IMR-90 (cell line): ENCODE measurements at regions not wholly inside any gene's neighbourhood (a gene's known extent, or its start where the extent isn't known, plus 50 kb on each side); places are given as distances from the start of the nearest gene placed in this dataset.

ENCODE experiments used
- ATAC-seq: fragments of 200-7000 bp; cut with Tn5 transposase; 2 replicates; pipeline ENCODE4 v1.9.1; 2020; ENCODE audit warnings: low read depth, mild to moderate bottlenecking, moderate library complexity
- BruUV-seq: library from RNA; stranded (reverse); fragments of 400-500 nt; replicated peaks from 2 replicates; lab custom pipeline; 2021; lab: Mats Ljungman, UMichigan
- CTCF ChIA-PET: fragments of 300-600 bp; formaldehyde crosslinking; extraction: SDS; loops from one replicate; lab custom pipeline; 2021; ENCODE audit warnings: antibody characterized with exemption; lab: Yijun Ruan, JAX
- POLR2A ChIA-PET: fragments of 300-600 bp; sonication (Branson Sonifier 250); formaldehyde crosslinking; loops from one replicate; lab custom pipeline; 2022; ENCODE audit warnings: antibody characterized with exemption; ENCODE audit not compliant: unreplicated experiment; lab: Charles Lee
- DNase-seq: peaks from one replicate; pipeline ENCODE4 v3.0.0; 2013
- H2AFZ ChIP-seq: replicated peaks from 2 replicates; pipeline ENCODE3; 2013; ENCODE audit warnings: low read length, mild to moderate bottlenecking; ENCODE audit not compliant: poor library complexity
- H2AK5ac ChIP-seq: 2 replicates; pipeline ENCODE4 v1.6.1; 2013; ENCODE audit warnings: low read depth, low read length, inconsistent platforms
- H2AK9ac ChIP-seq: replicated peaks from 2 replicates; pipeline ENCODE3; 2013; ENCODE audit warnings: mild to moderate bottlenecking, low read depth, low read length, moderate library complexity; ENCODE audit not compliant: poor library complexity
- H2BK120ac ChIP-seq: 2 replicates; pipeline ENCODE4 v1.6.1; 2013; ENCODE audit warnings: low read depth, low read length, inconsistent platforms
- H2BK15ac ChIP-seq: 3 replicates; pipeline ENCODE4 v1.6.1; 2013; ENCODE audit warnings: low read depth, low read length, inconsistent platforms
- H2BK20ac ChIP-seq: 2 replicates; pipeline ENCODE4 v1.6.1; 2013; ENCODE audit warnings: low read depth, mild to moderate bottlenecking, inconsistent platforms, low read length, moderate library complexity
- H2BK5ac ChIP-seq: 2 replicates; pipeline ENCODE4 v1.6.1; 2013; ENCODE audit warnings: mild to moderate bottlenecking, low read depth, low read length, inconsistent platforms; ENCODE audit not compliant: poor library complexity, severe bottlenecking
- H3K14ac ChIP-seq: replicated peaks from 2 replicates; pipeline ENCODE4 v1.6.1; 2013; ENCODE audit warnings: low read depth, low read length, inconsistent platforms
- H3K18ac ChIP-seq: 2 replicates; pipeline ENCODE4 v1.6.1; 2013; ENCODE audit warnings: low read depth, low read length, control low read depth
- H3K23ac ChIP-seq: 2 replicates; pipeline ENCODE4 v1.6.1; 2013; ENCODE audit warnings: low read depth, low read length, inconsistent platforms
- H3K27ac ChIP-seq: 2 replicates; pipeline ENCODE4 v1.5.1; 2013; ENCODE audit warnings: mild to moderate bottlenecking, control low read depth, low read length; ENCODE audit not compliant: insufficient read depth
- H3K27me3 ChIP-seq: 2 replicates; pipeline ENCODE4 v1.6.1; 2013; ENCODE audit warnings: low read length; ENCODE audit not compliant: control insufficient read depth, insufficient read depth
- H3K36me3 ChIP-seq: 2 replicates; pipeline ENCODE4 v1.6.1; 2013; ENCODE audit warnings: low read length, mixed read lengths; ENCODE audit not compliant: control insufficient read depth, insufficient read depth
- H3K4ac ChIP-seq: 2 replicates; pipeline ENCODE4 v1.6.1; 2013; ENCODE audit warnings: low read depth, low read length, inconsistent platforms
- H3K4me1 ChIP-seq: 2 replicates; pipeline ENCODE4 v1.6.1; 2013; ENCODE audit warnings: low read length, mixed read lengths; ENCODE audit not compliant: control insufficient read depth, insufficient read depth
- H3K4me2 ChIP-seq: 2 replicates; pipeline ENCODE4 v1.6.1; 2013; ENCODE audit warnings: low read depth, mild to moderate bottlenecking, control low read depth, low read length, moderate library complexity
- H3K4me3 ChIP-seq: 2 replicates; pipeline ENCODE4 v1.5.1; 2013; ENCODE audit warnings: low read depth, mild to moderate bottlenecking, control low read depth, low read length, moderate library complexity; ENCODE audit not compliant: insufficient read depth
- H3K56ac ChIP-seq: 2 replicates; pipeline ENCODE4 v1.6.1; 2013; ENCODE audit warnings: low read length, inconsistent platforms; ENCODE audit not compliant: insufficient read depth; ENCODE audit errors: extremely low read depth
- H3K79me1 ChIP-seq, 2 experiments: 2 replicates each; pipeline ENCODE4 v1.6.1; 2013; ENCODE audit warnings: low read length in 2 of 2, inconsistent platforms in 1 of 2, low read depth in 1 of 2
- H3K9ac ChIP-seq: 2 replicates; pipeline ENCODE4 v1.6.1; 2013; ENCODE audit warnings: low read depth, low read length, control low read depth
- H3K9me1 ChIP-seq: 2 replicates; pipeline ENCODE4 v1.6.1; 2013; ENCODE audit warnings: low read length, inconsistent platforms; ENCODE audit not compliant: insufficient read depth
- H3K9me3 ChIP-seq: 2 replicates; pipeline ENCODE4 v1.6.1; 2013; ENCODE audit warnings: low read length; ENCODE audit not compliant: control insufficient read depth, insufficient read depth
- H4K20me1 ChIP-seq: 2 replicates; pipeline ENCODE4 v1.6.1; 2013; ENCODE audit warnings: low read length, inconsistent platforms; ENCODE audit not compliant: insufficient read depth
- H4K5ac ChIP-seq: 2 replicates; pipeline ENCODE4 v1.6.1; 2013; ENCODE audit warnings: mild to moderate bottlenecking, low read depth, low read length, control low read depth
- H4K8ac ChIP-seq, 2 experiments: 2 replicates each; pipeline ENCODE4 v1.6.1; 2013; ENCODE audit warnings: low read depth in 2 of 2, low read length in 2 of 2, control low read depth in 1 of 2, inconsistent platforms in 1 of 2
- H4K91ac ChIP-seq: 2 replicates; pipeline ENCODE4 v1.6.1; 2013; ENCODE audit warnings: low read depth, low read length, inconsistent platforms; ENCODE audit not compliant: insufficient read depth
- BHLHE40 ChIP-seq: fragments of 150-350 bp; IDR thresholded peaks from 2 replicates; pipeline ENCODE4 v1.6.1; 2016; ENCODE audit warnings: mild to moderate bottlenecking, low read depth, low read length
- CHD1 ChIP-seq: IDR thresholded peaks from 2 replicates; pipeline ENCODE4 v1.6.1; 2012; ENCODE audit warnings: low read depth, low read length, improper control_type of control experiment
- FOS ChIP-seq: fragments of 150-350 bp; IDR thresholded peaks from 2 replicates; pipeline ENCODE4 v1.6.1; 2016; ENCODE audit warnings: low read depth, low read length
- MXI1 ChIP-seq: IDR thresholded peaks from 2 replicates; pipeline ENCODE4 v1.6.1; 2012; ENCODE audit warnings: low read depth, mild to moderate bottlenecking, low read length, moderate library complexity, borderline replicate concordance
- NFE2L2 ChIP-seq: fragments of 150-350 bp; IDR thresholded peaks from 2 replicates; pipeline ENCODE4 v1.6.1; 2016; ENCODE audit warnings: low read depth, mild to moderate bottlenecking, low read length
- POLR2A ChIP-seq: IDR thresholded peaks from 2 replicates; pipeline ENCODE4 v1.6.1; 2012; ENCODE audit warnings: mild to moderate bottlenecking, low read depth, low read length
- RAD21 ChIP-seq: IDR thresholded peaks from 2 replicates; pipeline ENCODE4 v1.6.1; 2012; ENCODE audit warnings: low read length, improper control_type of control experiment
- WGBS, 2 experiments: methylation state at CpG; one replicate each; pipeline versions ENCODE4 v1.1.5 to v1.1.7; 2013; ENCODE audit warnings: missing lambda C conversion rate in 2 of 2; ENCODE audit not compliant: insufficient read length in 1 of 2; ENCODE audit errors: extremely low coverage in 2 of 2; 5-methylcytosine and 5-hydroxymethylcytosine counted together
- dilution Hi-C: fragments of 300-500 bp; cut with HindIII; formaldehyde crosslinking; loops from one replicate; pipeline ENCODE4 v1.14.3; 2018; ENCODE audit warnings: low sequenced_read_pairs; ENCODE audit not compliant: unreplicated experiment
- in situ Hi-C: fragments of 300-500 bp; cut with MboI; formaldehyde crosslinking; loops from 3 replicates; pipeline ENCODE4 v1.14.3; 2019; ENCODE audit warnings: low sequenced_read_pairs, inconsistent platforms, mixed read lengths
- intact Hi-C: fragments of 100-400 bp; cut with micrococcal nuclease; formaldehyde crosslinking; loops from 2 replicates; pipeline ENCODE4 v1.10.0; 2022
- TF ChIP-seq, protein P1 (sequence below): fragments of 150-350 bp; IDR thresholded peaks from 2 replicates; pipeline ENCODE4 v1.6.1; 2016; ENCODE audit warnings: low read depth, mild to moderate bottlenecking, low read length, moderate library complexity, borderline replicate concordance
- TF ChIP-seq, protein P2 (sequence below): conservative IDR thresholded peaks from 2 replicates; pipeline ENCODE4 v1.5.1; 2012; ENCODE audit warnings: mild to moderate bottlenecking, low read depth, low read length, improper control_type of control experiment

DNA sequence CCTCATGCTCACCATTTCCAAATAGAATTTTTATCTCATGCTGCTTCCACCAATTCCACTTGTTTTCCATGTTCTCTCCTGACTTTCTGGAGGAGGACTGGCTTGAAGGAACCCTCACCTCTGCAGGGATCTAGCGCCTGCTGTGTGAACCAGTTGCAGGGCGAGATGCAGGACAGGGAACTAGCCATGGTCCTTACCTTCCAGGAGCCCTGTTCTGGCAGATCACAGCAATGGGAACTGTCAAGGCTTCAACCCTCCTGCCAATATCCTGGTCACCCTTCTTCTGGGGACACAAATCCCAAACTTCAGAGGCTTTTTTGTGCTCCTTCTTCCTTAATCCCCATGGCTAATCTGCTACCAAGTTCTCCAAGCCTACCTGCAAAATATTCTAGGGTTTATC is 60.4 kb upstream of the MMP2 start:
- Histone ChIP-seq H3K9me1 (no peaks in the 10 kb centered on the region), H2AK9ac (no peak overlapping the region), H3K56ac (no peak overlapping the region), H2BK15ac (no peak overlapping the region), H2AK5ac (no peak overlapping the region), H4K91ac (no peak overlapping the region), H3K4me3 (no peak overlapping the region), H4K5ac (no peak overlapping the region), H3K27ac (no peak overlapping the region), H3K27me3 (no peaks in the 10 kb centered on the region), H3K79me1 (no peaks in the 10 kb centered on the region), H3K9ac (no peak overlapping the region), H3K18ac (no peak overlapping the region), H3K23ac (no peak overlapping the region), H3K4me1 (no peaks in the 10 kb centered on the region), H2BK20ac (no peak overlapping the region), H3K4ac (no peak overlapping the region), H3K4me2 (no peak overlapping the region), H3K9me3 (no peaks in the 10 kb centered on the region), H2AFZ (no peak overlapping the region), H2BK120ac (no peak overlapping the region), H3K14ac (no peak overlapping the region), H4K8ac (no peak overlapping the region), H4K20me1 (no peaks in the 10 kb centered on the region), H2BK5ac (no peak overlapping the region), H3K36me3 (no peaks in the 10 kb centered on the region)
- DNase-seq (peak; percentile 10), ATAC-seq (0 out of 2 replicates have a peak, but pooled peaks have one; percentile 51)
- 0% methylated on average over 2 of the region's 2 CpGs; no CpG with 5 or more reads in 1 of the 2 experiments for WGBS, 2 experiments
- ChIA-PET CTCF (no interaction called here), POLR2A (no interaction called here)
- no TSS peak for BruUV-seq
- intact Hi-C loops, result no loop called here
- dilution Hi-C loops, result no loop called here
- TF ChIP-seq FOS, result no peak
- TF ChIP-seq, protein P1, sequence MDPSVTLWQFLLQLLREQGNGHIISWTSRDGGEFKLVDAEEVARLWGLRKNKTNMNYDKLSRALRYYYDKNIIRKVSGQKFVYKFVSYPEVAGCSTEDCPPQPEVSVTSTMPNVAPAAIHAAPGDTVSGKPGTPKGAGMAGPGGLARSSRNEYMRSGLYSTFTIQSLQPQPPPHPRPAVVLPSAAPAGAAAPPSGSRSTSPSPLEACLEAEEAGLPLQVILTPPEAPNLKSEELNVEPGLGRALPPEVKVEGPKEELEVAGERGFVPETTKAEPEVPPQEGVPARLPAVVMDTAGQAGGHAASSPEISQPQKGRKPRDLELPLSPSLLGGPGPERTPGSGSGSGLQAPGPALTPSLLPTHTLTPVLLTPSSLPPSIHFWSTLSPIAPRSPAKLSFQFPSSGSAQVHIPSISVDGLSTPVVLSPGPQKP, result no peak
- TF ChIP-seq CHD1, result no peak
- TF ChIP-seq BHLHE40, result no peak
- no peak for TF ChIP-seq RAD21
- TF ChIP-seq NFE2L2, result no peak
- no peak for TF ChIP-seq POLR2A
- TF ChIP-seq, protein P2, sequence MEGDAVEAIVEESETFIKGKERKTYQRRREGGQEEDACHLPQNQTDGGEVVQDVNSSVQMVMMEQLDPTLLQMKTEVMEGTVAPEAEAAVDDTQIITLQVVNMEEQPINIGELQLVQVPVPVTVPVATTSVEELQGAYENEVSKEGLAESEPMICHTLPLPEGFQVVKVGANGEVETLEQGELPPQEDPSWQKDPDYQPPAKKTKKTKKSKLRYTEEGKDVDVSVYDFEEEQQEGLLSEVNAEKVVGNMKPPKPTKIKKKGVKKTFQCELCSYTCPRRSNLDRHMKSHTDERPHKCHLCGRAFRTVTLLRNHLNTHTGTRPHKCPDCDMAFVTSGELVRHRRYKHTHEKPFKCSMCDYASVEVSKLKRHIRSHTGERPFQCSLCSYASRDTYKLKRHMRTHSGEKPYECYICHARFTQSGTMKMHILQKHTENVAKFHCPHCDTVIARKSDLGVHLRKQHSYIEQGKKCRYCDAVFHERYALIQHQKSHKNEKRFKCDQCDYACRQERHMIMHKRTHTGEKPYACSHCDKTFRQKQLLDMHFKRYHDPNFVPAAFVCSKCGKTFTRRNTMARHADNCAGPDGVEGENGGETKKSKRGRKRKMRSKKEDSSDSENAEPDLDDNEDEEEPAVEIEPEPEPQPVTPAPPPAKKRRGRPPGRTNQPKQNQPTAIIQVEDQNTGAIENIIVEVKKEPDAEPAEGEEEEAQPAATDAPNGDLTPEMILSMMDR, result no peak
- no peak for TF ChIP-seq MXI1
- in situ Hi-C loops, result no loop called here
